HG03378 (cell line): ENCODE measurements at regions not wholly inside any gene's neighbourhood (a gene's known extent, or its start where the extent isn't known, plus 50 kb on each side); places are given as distances from the start of the nearest gene placed in this dataset.
"Not testable (repeated sequence)": the region's sequence is repeated elsewhere in the genome, so short reads cannot be mapped to it uniquely, and the experiment has no call there.

Experiments
- ATAC-seq: cut with Tn5 transposase; IDR thresholded peaks from one replicate; pipeline ENCODE4 v1.9.1; 2021; ENCODE audit warnings: mild to moderate bottlenecking, moderate library complexity; ENCODE audit not compliant: unreplicated experiment

GRCh38 chr4:131724847-131725246, 1424.2 kb upstream of the PCDH10 start:
- ATAC-seq: not testable (repeated sequence)

DNA sequence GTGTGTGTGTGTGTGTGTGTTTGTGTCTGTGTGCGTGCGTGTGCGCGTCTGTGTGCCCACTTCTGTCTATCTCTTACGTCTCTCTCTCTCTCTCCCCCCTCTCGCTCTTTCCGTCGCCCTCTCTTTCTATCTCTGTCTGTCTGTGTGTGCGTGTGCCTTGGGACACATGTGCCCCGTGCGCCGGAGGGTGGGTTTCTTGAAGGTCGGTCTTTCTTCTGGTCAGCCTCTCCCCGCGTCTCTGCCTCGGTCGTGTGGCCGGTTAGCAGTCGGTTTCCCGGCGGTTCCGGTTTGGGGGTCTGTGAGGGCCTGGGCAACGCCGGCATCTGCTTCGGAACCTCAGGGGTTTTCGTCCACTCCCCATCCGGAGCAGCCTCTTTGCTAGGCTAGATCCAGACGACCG, 1423.6 kb upstream of the PCDH10 start:
- ATAC-seq: not testable (repeated sequence)

DNA sequence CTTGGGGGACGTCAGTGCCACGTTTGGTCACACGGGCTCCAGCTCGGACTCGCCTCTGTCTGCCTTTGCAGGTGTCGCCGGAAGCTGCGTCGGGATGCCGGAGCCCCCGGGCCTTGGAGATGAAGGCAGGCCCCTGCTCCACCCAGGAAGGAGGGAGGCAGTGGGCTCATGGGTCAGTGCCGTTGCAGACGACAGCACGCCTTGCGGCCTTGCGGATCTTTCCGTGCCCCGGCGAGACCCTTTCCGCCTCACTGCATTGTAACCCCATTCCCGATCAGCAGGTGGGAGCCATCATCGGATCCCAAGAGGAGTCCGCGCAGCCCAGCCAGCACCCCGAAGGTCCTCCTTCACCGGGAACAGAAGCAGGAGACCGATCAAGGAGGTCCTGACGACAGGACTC, 1422.2 kb upstream of the PCDH10 start:
- ATAC-seq: not testable (repeated sequence)

GRCh38 chr4:131727418-131727817, 1421.7 kb upstream of the PCDH10 start:
- not testable (repeated sequence) for ATAC-seq

DNA sequence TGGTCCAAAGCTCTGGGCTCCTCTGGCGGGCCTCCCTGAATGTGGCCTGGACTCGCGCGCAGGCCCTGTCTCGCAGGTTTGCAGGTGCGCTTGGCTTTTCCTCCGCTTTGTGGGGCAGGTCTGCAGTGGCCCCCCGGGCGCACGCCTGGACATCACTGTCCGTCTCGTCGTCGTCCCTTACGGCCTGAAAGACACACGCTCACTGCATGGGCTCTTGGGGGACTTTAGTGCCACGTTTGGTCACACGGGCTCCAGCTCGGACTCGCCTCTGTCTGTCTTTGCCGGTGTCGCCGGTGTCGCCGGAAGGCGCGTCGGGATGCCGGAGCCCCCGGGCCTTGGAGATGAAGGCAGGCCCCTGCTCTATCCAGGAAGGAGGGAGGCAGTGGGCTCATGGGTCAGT, 1419.9 kb upstream of the PCDH10 start:
- ATAC-seq: not testable (repeated sequence)

- ATAC-seq: not testable (repeated sequence)
Observed at GRCh38 chr4:131729716-131730398, 1419.2 kb upstream of the PCDH10 start.

GRCh38 chr4:131730574-131730973, 1418.5 kb upstream of the PCDH10 start:
- ATAC-seq: not testable (repeated sequence)

- not testable (repeated sequence) for ATAC-seq
Observed at GRCh38 chr4:131732034-131732630, 1417.0 kb upstream of the PCDH10 start.

- ATAC-seq: not testable (repeated sequence)
Observed at GRCh38 chr4:131734321-131734720, 1414.8 kb upstream of the PCDH10 start.

DNA sequence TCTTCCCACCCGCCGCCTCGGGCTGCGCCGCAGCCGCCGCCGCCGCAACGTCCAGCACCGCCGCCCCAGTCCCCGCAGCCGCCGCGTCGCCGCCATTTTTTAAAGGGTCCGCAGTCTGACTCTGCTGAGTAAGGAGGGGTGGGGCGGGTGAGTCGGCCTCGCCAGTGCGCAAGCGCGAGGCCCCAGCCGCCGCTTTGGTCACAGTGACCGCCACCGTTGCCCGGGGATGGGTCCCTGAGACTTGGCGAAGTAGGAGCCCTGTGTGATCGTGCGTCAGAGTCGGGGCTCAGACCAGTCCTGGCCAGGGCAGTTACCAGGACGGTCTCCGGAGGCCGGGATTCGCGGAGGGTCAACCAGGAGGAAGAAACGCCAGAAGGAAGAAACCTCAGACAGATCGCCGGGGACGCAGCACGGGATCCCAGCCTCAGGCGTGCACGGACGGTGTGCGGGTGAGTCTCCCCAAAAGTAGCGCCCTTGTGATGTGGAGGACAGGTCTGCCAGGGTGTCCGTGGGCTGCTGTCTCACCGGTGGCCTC, 1414.2 kb upstream of the PCDH10 start:
- ATAC-seq: not testable (repeated sequence)

DNA sequence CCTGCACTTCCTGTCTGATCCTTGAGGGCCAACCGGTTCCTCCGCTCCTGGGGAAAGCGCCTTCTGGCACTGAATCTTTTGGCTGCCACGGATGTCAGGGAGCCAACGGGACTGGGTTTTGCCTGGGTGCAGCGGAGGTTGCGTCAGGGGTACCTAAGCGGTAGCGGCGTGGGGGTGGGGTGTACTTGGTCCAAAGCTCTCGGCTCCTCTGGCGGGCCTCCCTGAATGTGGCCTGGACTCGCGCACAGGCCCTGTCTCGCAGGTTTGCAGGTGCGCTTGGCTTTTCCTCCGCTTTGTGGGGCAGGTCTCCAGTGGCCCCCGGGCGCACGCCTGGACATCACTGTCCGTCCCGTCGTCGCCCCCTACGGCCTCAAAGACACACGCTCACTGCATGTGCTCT, 1410.1 kb upstream of the PCDH10 start:
- ATAC-seq: not testable (repeated sequence)

GRCh38 chr4:131741836-131742235, 1407.3 kb upstream of the PCDH10 start:
- not testable (repeated sequence) for ATAC-seq

DNA sequence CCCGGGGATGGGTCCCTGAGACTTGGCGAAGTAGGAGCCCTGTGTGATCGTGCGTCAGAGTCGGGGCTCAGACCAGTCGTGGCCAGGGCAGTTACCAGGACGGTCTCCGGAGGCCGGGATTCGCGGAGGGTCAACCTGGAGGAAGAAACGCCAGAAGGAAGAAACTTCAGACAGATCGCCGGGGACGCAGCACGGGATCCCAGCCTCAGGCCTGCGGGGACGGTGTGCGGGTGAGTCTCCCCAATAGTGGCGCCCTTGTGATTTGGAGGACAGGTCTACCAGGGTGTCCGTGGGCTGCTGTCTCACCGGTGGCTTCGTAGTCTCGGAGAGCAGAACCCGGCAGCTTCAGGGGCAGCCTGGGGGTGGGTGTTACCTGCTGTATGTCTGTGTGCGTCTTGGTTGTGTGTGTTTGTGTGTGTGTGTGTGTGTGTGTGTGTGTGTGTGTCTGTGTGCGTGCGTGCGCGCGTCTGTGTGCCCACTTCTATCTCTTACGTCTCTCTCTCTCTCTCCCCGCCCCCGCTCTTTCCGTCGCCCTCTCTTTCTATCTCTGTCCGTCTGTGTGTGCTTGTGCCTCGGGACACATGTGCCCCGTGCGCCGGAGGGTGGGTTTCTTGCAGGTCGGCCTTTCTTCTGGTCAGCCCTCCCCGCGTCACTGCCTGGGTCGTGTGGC, 1406.4 kb upstream of the PCDH10 start:
- not testable (repeated sequence) for ATAC-seq

DNA sequence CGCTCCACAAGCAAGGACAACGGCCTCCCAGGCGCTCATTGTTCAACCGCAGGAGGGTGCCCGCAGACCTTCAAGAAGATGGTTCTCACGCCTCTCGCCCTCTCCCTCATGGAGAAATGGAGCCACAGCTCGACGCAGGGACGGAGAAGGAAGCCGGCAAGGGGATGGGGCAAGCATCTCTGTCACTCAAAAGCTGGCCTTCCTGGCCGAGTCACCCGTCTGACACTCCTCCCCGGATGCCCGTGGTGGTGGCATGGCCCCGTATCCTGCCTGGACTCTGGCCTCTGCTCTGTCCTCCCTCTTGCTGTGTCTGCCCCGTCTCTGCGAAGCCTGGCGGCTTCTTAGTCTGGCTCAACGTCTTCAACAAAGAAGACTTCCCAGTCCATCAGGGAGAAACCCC, 1405.7 kb upstream of the PCDH10 start:
- not testable (repeated sequence) for ATAC-seq

- not testable (repeated sequence) for ATAC-seq
Observed at GRCh38 chr4:131747203-131747602, 1401.9 kb upstream of the PCDH10 start.

GRCh38 chr4:131749224-131749623, 1399.9 kb upstream of the PCDH10 start:
- not testable (repeated sequence) for ATAC-seq

DNA sequence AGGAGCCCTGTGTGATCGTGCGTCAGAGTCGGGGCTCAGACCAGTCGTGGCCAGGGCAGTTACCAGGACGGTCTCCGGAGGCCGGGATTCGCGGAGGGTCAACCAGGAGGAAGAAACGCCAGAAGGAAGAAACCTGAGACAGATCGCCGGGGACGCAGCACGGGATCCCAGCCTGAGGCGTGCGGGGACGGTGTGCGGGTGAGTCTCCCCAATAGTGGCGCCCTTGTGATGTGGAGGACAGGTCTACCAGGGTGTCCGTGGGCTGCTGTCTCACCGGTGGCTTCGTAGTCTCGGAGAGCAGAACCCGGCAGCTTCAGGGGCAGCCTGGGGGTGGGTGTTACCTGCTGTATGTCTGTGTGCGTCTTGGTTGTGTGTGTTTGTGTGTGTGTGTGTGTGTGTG, 1399.1 kb upstream of the PCDH10 start:
- ATAC-seq: not testable (repeated sequence)

DNA sequence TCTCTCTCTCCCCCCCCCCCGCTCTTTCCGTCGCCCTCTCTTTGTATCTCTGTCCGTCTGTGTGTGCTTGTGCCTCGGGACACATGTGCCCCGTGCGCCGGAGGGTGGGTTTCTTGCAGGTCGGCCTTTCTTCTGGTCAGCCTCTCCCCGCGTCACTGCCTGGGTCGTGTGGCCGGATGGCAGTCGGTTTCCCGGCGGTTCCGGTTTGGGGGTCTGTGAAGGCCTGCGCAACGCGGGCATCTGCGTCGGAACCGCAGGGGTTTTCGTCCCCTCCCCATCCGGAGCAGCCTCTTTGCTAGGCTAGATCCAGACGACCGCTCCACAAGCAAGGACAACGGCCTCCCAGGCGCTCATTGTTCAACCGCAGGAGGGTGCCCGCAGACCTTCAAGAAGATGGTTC, 1398.6 kb upstream of the PCDH10 start:
- not testable (repeated sequence) for ATAC-seq

DNA sequence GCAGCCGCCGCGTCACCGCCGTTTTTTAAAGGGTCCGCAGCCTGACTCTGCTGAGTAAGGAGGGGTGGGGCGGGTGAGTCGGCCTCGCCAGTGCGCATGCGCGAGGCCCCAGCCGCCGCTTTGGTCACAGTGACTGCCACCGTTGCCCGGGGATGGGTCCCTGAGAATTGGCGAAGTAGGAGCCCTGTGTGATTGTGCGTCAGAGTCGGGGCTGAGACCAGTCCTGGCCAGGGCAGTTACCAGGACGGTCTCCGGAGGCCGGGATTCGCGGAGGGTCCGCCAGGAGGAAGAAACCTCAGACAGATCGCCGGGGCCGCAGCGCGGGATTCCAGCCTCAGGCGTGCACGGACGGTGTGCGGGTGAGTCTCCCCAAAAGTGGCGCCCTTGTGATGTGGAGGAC, 1386.9 kb upstream of the PCDH10 start:
- not testable (repeated sequence) for ATAC-seq

DNA sequence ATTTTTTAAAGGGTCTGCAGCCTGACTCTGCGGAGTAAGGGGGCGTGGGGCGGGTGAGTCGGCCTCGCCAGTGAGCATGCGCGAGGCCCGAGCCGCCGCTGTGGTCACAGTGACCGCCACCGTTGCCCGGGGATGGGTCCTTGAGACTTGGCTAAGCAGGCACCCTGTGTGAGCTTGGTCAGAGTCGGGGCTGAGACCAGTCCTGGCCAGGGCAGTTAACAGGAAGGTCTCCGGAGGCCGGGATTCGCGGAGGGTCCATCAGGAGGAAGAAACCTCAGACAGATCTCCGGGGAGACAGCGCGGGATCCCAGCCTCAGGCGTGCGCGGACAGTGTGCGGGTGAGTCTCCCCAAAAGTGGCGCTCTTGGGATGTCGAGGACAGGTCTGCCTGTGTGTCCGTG, 1384.4 kb upstream of the PCDH10 start:
- no peak for ATAC-seq

- ATAC-seq: not testable (repeated sequence)
Observed at GRCh38 chr4:131774382-131774781, 1374.7 kb upstream of the PCDH10 start.

DNA sequence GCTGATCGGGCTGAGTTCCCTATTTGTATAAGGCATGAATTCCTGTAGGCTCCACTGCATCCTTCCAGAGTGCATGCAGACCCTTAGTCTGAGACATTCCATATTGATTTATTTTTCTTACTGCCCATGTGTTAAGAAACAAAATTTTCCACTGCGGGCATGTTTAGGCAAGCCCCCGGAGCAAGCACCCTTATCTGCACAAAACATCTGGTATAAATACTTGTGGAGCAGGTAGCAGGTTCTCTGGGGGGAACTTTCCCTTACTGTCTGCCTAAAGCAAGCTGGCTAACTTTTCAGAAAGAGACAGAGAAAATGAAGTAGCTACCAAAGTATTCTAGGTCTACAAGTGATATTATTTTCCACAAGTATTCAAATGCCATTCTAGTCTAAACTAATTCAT, 1338.5 kb upstream of the PCDH10 start:
- ATAC-seq: not testable (repeated sequence)
